T-helper 1 cell (primary cell): ENCODE measurements at regions not wholly inside any gene's neighbourhood (a gene's known extent, or its start where the extent isn't known, plus 50 kb on each side); places are given as distances from the start of the nearest gene placed in this dataset.
"Not testable (repeated sequence)": the region's sequence is repeated elsewhere in the genome, so short reads cannot be mapped to it uniquely, and the experiment has no call there.

Experiments
- DNase-seq, 5 donors: peaks; one replicate each; pipeline ENCODE4 v3.0.0-alpha.2; 2012 to 2020

DNA sequence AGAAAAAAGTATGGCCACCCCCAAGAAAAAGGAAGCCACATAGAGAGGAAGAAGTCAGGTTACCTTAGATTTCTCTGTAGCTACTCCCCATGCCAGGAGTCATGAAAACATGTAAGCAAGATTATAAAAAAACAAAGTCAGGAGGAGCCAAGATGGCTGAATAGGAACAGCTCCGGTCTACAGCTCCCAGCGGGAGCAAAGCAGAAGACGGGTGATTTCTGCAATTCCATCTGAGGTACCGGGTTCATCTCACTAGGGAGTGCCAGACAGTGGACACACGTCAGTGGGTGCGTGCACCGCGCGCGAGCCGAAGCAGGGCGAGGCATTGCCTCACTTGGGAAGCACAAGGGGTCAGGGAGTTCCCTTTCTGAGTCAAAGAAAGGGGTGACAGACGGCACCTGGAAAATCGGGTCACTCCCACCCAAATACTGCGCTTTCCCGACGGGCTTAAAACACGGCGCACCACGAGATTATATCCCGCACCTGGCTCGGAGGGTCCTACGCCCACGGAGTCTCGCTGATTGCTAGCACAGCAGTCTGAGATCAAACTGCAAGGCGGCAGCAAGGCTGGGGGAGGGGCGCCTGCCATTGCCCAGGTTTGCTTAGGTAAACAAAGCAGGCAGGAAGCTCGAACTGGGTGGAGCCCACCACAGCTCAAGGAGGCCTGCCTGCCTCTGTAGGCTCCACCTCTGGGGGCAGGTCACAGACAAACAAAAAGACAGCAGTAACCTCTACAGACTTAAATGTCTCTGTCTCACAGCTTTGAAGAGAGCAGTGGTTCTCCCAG is 347.3 kb downstream of the HINT1 start:
- DNase-seq, result not testable (repeated sequence)

DNA sequence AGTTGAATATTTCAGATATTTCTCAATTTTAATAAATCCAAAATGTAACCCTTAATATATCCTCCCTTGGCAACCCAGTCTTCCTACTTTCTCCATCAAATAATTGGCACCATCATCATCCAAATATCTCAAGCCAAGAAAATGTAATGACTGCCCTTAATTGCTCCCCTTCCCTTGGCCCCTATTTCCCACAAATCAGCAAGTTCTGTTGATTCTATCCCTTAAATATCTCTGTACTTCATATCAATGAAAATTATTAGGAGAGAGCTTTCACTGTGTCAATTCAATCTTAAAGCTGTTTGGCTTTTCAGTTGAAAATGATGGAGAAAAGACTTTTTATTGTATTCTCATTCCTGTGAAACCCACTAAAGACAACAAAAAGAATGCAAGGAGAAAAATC is 349.8 kb downstream of the HINT1 start:
- no peak for DNase-seq

DNA sequence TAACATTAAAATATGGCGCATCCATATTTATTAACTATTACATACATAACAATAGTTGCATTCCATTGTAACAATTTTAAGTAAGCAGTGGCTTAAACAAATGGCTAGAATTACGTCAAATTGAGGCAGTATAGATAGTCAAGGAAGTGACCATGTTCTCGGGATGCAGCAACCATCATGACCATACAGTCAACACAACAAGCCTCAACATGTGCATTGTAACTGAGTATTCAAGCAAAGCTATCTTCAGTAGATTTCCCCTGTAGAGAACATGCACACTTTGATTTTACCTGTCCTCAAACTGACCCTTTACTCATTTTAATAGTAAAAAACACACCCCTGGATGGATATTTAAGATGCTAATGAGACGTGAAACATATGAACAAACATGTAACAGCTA is 356.4 kb downstream of the HINT1 start:
- no peak for DNase-seq

DNA sequence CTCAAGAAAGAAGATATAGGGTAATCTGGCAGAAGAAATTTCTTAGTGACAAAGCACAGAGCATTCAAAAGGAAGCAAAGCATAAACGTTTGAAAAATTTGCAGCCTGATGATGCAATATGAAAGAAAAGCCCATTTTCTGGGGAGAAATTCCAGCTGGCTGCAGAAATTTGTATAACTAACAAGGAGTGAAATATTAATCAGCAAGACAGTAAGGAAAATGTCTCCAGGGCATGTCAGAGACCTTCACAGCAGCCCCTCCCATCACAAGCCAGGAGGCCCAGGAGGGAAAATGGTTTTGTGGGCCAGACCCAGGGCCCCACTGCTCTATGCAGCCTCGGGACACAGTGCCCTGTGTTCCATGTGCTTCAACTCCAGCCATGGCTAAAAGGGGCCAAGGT is 359.4 kb downstream of the HINT1 start:
- no peak for DNase-seq

DNA sequence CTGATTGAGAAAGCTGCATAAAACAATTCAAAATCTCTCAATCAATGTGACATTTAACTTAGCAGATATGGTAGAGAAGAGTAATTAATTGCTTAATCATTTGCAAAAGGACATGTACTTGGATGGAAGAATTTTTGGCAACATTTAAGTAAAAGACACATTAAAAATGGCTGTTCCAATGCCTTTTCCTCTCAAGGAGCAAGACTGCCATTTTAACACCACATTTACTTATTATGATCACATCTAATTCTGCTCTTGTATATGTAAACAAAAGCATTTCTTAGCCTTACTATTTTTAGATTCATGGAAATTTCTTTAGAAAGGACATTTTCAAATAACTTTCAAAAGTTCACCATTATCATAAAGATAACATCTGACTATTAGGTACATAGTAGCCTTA is 360.0 kb downstream of the HINT1 start:
- no peak for DNase-seq

DNA sequence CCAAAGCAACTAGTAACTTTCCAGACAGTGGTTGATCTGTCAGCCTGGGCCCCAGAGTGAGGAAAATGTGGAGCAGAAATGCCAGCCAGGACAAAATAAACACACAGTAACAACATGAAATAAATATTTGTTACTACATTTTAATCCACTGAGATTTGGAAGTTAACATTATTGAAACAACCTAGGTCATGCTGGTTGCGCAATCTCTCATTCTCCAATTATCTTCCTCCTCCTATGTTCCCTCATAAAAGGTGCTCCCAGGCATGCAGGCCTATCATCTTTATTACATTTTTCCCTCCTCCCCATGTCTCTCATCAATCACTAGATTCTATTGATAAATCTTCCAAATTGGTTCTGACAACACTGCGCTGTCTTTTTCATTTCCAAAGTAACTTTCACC is 363.1 kb downstream of the HINT1 start:
- no peak for DNase-seq

DNA sequence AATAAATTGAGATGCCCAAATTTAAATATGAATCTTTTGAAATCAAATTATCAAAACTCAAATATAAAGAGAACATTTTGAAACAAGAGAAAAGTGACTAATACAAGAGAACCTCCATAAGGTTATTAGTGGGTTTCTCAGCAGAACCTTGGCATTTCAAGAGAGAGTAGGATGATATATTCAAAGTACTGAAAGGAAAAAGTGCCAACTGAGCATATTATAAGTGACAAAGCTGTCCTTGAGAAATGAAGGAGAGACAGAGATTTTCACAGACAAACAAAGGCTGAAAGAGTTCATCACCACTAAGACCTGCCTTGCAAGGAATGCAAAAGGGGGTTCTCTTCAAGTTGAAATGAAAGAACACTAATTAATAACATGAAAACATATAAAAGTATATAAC is 366.0 kb downstream of the HINT1 start:
- no peak for DNase-seq

DNA sequence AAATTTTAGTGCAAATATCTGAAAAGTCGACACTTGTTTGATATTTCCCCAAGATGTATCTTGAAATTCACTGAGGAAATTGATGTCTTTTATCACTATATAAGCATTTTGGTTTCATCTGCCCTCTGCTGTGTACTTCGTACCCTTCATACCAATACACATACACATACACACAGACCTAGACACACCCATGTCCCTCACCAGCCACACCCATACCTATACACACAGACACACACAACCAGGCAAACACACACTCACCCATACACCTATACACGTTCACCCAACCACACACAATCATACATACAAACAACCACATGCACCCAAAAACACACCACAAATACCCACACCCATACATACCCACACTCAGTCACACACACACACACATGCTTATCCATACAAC is 367.8 kb downstream of the HINT1 start:
- no peak for DNase-seq

DNA sequence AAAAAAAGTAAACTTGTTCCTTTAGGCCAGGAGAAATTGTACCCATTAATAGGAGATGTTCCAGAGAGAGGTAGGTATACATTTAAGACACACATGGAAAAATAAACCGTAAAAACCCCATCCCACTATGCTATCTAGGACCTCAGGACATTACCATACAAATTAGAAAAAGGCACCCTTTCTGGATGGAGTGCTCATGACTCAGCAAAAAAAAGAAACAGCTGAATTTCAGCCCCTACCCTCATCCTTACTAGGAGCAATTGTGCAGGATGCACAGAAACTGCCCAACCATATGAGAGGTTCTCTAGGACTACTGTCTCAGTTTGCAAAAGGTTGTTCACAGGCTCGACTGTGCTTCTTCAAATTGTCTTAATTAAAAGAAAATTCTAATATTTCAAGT is 368.2 kb downstream of the HINT1 start:
- no peak for DNase-seq

DNA sequence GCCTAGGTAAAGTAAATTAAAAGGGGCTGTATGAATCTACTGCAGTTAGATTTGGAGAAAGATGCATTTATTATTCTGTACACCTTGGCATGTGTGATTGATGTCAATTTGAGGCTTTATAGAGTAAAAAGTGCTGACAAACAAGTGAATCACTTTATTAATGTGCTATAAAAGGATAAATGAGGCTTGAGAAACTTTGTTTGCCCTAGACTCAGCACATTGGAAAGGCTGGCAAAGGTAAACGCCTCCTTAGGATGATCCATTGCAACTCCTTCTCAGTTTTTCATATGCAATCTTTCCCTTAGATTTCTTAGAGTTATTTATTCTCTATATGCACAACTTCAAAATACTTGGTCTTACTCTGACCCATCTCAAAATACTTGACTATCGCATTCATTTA is 369.0 kb downstream of the HINT1 start:
- DNase-seq, result no peak

DNA sequence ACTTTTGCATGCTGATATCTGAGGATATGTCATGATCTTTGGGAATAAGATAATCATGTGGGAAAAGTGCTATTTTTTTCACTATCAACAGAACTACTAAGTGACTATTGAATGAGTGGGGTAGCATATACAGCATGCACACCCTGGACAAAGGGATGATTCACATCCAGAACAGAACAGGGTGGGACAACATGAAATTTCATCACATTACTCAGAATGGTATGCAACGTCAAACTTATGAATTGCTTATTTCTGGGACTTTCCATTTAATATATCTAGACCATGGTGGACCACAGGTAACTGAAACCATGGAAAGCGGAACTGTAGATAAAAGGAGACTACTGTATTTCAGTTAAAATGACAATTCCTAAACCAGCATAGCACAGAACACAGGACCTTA is 370.0 kb downstream of the HINT1 start:
- DNase-seq, result no peak

DNA sequence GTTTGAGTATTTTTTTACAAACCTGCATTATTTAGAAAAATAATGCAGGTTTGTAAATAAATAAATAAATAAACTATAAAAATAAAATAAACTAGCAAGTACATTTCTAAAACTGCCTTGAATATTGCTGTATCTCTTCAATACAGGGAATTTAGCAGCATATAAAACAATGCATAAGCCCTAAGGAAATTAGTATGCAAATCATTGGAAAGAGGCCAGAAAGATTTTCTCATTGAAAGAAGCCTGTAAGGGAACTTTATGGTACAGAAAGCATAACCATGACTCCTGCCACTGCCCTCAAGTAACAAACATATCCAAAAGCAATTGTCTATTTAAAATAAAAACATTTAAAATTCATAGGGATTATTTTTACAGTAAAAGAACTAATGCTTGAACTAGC is 387.3 kb downstream of the HINT1 start:
- no peak for DNase-seq

DNA sequence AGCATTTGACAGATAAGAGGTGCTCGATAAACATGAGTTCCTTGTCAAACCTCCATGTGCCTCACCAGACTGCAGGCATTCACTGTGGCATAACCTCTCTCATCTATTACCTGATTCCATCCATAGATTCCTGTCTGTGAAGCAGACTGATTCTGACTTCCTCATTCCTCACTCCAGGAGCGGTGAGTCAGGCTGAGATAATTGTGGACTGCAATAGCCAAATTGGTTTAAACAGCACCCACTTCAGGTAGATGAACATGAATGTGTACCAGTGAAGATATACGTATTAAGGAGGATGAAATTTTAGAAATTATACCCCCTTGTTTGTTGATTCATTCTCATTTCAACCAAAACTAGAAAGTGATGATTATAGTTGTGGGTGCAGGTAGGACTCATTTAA is 391.2 kb downstream of the HINT1 start:
- no peak for DNase-seq

DNA sequence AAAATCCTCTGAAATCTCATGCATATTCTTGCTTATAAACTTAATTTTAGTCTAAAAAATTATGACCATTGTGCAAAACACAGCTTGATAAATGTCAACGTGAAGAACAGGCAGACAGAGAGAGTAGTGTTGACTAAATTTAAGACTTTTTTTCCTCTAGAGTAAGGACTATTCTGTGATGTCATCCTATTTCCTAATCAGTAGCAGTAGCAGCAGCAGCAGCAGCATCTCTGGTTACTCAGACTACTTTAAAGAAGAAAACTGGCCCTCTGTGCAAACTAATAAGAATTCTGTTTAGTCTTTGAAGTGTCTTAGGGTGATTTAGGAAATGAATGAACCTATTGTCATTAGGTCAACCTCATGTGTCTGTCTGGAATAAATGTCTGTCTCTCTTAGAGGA is 403.0 kb downstream of the HINT1 start:
- DNase-seq, result no peak

DNA sequence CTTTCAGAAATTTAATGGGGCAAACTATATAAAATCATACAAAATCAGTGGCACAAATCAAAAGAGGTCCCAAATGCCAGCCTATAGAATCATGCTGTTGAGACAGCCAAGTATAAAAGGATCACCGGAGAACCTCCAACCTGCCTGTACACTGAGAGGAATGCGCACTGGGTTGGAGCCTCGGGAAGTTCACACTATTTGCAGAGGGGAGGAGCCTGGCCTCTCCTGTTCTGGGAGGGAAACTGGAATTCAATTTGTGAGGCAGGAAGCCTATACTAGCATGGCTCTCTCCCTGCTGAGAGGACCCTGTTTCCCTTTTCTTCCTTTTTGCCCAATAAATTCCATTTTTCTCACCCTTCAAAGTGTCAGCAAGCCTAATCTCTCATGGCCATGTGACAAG is 406.0 kb downstream of the HINT1 start:
- DNase-seq, result no peak

DNA sequence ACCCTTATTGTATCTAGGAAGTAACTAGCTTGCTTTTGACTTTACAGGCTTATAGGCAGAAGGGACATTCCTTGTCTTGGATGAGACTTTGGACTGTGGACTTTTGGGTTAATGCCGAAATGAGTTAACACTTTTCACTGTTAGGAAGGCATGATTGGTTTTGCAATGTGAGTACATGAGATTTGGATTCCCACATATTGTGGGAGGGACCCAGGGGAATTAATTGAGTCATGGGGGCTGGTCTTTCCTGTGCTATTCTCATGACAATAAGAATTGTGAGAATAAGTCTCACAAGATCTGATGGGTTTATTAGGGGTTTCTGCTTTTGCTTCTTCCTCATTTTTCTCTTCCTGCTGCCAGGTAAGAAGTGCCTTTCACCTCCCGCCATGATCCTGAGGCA is 417.5 kb downstream of the HINT1 start:
- no peak for DNase-seq

DNA sequence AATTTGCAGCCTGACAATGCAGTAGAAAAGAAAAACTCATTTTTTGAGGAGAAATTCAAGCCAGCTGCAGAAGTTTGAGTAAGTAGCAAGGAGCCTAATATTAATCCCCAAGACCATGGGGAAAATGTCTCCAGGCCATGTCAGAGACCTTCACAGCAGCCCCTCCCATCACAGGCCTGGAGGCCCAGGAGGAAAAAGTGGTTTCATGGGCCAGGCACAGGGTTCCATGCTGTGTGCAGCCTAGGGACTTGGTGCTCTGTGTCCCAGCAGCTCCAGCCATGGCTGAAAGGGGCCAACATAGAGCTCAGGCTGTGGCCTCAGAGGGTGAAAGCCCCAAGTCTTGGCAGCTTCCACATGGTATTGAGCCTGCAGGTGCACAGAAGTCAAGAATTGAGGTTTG is 418.4 kb downstream of the HINT1 start:
- DNase-seq, result not testable (repeated sequence)

DNA sequence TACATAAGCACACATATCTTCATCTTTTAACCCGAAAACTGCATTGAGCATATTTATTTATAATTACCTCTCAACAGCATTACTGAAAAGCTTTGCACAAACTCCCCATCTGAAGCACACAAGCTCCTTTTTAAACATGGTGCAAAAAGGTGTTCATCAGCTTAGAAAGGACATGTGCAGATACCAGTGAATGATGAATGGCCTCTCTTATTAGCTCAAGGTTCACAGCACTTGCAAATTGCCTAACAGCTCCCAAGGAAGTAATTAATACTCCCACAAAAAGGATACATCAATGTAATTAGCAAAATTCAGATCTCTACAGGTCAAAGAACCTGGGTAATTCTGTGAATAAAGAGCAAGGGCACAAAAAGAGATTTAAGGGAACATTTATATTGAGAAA is 422.0 kb downstream of the HINT1 start:
- DNase-seq, result no peak

DNA sequence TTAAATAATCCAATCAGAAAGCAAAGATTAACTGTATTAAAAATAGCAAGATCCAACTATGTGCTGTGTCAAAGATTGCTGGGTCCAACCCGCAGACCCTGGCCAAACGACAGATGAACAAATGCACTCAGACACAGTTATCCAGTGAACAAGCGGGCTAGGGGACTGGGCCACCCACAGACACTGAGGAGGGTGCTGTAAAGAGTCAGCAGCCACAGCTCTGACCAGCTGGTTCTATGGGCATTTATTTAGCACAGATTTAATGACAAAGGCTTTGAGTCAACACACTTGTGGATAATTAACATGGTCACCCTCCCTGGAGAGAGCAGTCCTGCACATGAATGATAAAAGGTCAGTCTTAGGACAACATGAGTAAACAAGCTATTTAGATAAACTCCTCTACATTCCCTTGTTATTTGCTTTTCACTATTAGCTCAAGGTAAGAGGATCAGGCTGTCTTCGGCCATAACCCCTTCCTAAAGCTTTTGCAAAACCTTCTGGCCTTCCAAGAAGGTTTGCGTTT is 424.9 kb downstream of the HINT1 start:
- no peak for DNase-seq

DNA sequence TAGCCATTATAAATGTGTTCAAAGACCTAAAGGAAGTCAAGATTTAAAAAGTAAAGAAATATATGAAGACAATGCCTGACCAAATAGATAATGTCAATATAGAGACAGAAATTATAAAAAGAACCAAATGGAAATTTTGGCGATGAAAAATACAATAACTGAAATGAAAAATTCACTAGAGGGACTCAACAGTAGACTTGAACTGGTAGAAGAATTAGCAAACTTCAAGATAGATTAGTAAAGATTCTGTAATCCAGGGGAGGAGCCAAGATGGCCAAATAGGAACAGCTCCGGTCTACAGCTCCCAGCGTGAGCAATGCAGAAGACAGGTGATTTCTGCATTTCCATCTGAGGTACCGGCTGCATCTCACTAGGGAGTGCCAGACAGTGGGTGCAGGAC is 433.2 kb downstream of the HINT1 start:
- no peak for DNase-seq

DNA sequence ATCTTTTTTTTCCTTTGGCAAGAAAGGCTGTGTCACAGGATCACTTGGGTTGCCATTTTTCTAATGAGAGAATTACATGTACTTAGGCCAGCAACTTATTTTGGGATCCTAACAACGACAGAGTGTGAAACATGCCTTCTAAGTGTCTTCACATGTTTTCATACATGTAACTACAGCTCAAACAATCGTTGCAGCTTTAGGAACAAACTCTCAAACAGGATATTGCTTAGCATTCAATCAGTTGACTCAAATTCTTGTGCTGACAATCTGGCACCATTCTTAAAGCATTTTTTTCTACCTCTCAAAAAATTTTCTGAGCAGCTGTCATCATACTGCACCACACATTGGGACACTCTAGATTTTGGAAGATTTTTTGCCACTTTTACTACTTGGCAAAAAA is 435.5 kb downstream of the HINT1 start:
- DNase-seq, result no peak

DNA sequence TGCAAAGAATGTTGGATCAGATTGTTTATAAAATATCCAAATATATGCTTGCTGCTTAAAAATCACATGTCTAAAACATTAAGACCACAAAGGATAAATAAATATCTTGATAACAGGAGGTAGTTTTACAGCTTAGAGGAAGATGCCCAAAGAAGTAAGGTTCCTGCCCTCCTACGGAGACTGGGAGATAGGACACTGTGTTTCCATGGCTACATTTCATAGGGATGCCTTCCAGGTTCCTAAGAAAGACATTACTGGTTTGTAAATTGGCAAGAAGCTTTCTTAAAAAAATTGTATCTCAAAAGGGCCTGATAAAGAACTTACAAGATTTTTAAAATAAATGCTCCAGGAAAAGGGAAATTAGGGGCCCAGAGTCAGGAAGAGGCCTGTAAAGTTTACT is 437.2 kb downstream of the HINT1 start:
- no peak for DNase-seq

DNA sequence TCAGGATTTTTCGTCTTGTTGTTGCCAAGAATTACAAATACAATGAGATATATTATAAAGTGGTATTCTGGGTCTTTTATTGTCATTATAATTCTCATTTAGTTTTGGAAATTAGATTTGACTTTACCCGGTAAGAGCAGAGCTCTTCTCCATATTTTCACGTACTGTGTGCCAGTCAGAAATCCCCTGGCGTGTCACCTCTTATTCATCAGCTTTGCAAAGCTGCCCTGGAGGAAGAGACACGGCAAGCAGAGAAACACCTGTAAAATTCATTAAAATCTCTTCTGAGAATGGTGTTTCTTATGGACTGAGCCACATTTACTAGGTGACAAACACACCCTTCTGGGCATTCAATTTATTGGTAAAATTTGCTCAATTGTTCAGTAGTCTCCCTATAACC is 440.4 kb downstream of the HINT1 start:
- no peak for DNase-seq

DNA sequence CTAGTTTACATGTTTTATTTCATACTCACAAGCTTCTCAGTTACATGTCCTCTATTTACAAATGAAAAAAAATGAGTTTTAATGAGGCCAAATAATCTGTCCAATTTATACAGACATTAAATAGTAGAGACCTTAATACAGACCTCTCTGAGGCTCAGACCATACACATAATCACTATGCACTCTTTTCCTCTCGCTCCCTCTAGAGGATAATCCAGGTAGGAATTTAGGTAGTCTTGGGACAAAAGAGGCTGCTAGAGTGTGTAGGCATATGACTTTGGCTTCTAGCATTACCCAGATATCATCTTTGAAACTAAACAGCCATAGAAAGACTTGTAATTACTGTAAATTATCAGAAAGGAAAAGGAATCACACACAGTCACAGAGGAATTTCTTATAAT is 444.7 kb downstream of the HINT1 start:
- DNase-seq, result no peak

DNA sequence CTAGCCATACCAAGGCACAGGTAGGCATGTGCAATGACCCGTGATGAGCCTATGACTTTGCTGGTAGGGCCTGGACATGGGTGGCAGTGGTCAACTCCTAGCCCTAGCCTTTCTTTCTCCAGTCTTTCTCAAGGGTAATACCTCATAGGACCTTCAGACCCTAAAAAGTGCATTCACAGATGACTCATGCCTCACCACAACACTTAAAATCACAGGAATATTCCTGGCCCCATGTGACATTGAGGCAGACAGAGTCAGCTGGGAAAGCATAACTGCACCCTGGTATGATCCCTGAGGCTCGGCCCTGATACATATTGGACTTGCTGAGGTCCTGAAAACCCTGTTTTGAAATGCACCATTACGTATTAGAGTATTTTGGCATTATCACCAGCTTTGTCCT is 449.5 kb downstream of the HINT1 start:
- no peak for DNase-seq
